HG03460 (cell line): ENCODE measurements at regions not wholly inside any gene's neighbourhood (a gene's known extent, or its start where the extent isn't known, plus 50 kb on each side); places are given as distances from the start of the nearest gene placed in this dataset.

Experiments used
- ATAC-seq: cut with Tn5 transposase; IDR thresholded peaks from one replicate; pipeline ENCODE4 v1.9.1; 2021; ENCODE audit not compliant: unreplicated experiment

DNA sequence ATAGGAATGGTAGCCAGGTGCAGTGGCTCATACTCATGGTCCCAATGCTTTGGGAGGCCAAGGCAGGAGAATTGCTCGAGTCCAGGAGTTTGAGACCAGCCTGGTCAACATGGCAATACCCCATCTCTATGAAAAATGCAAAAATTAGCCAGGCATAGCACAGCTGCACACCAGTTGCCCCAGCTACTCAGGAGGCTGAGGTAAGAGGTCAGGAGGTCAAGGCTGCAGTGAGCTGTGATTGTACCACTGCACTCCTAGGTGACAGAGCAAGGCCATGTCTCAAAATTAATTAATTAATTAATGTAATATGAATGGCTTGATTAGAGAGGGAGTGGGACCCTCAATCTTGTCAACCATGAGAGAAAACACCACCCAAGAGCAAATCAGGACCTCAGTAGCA is 198.7 kb upstream of the DUSP10 start:
- no peak for ATAC-seq

DNA sequence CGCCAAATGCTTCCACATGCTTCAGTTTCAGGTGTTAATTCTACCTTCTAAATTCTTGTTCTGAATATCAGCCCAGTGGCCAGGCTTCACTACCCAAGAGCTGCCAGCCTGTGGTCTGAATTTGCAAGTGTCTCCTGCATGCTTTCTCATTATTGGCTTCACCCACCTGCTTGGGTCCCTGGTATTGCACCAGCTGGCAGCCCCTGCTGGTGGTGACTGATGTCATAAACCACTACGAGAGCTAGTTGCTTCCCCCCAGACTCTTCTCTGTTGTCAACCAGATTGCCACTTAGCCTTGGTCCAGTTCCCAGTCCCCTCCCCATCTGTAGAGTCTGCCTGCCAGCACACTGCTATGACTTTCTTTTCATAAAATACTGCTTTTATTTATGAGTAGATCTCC is 197.7 kb upstream of the DUSP10 start:
- ATAC-seq = peak; percentile 84

DNA sequence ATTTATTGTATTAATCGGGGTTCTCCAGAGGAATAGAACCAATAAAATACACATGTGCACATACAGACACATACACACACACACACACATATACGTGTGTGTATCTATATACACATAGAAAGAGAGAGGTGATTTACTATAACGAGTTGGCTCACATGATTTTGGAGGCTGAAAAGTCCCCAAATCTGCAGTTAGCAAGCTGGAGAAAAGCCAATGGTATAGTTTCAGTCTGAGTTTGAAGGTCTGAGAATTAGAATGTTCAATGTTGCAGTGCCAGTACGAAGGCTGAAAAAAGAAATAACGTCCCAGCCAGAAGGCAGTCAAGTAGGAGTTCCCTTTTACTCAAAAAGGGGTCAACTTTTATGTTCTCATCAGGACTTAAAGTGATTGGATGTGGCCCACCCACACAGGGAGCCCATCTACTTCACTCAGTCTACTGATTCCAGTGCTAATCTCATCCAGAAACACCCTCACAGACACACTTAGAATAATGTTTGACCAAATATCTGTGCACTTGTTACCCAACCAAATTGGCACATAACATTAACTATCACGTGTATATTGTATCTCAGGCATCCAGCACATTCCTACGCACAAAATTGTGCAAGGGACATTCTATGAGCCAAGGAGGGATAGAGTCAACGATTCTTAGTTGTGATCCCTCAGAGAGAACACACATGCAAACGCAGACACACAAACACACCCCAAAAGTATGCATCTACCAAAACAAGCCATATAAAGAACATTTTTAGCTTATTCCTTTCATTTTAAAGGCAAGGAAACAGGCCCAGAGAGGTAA is 195.5 kb upstream of the DUSP10 start:
- ATAC-seq = peak; percentile 38

DNA sequence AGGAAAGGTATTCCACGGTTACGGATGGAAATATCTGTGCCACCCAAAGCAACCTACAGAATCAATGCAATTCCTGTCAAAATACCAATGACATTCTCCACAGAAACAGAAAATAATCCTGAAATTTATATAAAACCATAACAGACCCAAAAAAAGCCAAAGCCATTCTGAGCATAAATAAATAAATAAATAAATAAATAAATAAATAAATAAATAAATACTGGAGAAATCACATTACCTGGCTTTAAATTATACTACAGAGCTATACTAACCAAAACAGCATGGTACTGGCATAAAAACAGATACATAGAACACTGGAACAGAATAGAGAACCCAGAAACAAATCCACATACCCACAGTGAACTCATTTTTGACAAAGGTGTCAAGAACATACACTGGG is 191.9 kb upstream of the DUSP10 start:
- ATAC-seq = no peak

DNA sequence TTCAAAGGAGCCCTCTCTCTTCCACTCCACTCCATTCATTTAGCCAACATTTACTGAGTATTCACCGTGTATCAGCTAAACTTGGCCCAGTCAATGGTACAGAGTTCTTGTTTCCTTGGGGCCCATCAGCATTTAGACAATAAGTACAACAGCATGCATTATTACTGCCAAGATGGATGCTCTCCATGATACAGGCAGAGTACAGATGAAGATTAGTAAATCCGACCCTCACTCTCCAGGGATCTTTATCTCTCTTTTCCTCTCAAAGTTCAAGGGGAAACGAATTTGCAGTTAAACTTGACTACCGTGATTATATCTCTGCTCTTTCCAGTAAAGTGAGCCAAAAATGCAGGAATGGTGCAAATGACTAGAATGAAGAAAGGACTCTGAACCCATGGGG is 184.6 kb upstream of the DUSP10 start:
- ATAC-seq = no peak

DNA sequence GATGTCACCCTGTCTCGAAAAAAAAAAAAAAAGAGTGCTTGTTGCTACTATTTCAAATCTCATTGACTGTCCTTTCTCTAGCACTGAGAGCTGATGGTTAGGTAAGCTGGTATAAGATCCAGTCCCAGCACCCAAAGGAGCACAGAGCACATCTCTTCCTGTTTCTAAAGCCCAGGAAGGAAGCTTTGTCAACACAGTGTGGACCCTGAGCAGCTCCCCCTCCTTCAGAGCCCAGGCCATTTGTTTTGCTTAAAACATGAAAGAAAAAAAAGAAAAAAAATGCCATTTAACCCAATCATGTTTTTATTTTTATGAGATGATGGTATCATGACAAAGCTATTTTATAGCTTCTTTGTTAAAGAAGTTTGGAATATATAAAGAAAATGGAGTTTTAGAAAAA is 184.1 kb upstream of the DUSP10 start:
- no peak for ATAC-seq

DNA sequence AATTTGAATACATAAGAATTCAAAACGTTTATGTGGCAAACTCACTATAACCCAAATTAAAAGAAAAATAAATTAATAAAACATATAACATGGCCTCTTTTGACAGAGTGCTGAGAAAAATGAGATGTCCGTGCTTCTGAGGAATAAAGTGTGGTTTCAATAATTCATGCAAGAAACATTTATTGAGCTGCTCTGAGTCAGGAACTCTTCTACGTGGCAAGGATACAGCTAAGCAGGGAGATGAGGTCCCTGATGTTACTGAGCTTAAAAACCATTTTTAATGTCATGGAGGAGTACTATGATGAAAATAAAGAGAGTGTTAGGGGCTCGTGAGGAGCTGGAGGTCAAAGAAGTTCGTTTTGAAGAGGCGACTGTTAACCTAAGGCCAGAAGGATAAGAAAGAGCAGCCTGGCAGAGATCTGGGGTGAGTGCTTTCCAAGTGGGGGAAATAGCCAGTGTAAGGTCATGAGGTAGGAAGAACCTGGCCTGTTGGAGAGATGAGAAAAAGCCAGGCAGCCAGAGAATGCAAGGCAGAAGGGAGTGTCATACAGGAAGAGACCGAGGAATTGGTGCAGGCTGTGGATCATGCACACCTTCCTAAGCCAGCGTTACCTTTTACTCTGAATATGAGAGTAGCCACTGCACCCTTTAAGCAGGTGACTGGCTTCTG is 182.2 kb upstream of the DUSP10 start:
- no peak for ATAC-seq

DNA sequence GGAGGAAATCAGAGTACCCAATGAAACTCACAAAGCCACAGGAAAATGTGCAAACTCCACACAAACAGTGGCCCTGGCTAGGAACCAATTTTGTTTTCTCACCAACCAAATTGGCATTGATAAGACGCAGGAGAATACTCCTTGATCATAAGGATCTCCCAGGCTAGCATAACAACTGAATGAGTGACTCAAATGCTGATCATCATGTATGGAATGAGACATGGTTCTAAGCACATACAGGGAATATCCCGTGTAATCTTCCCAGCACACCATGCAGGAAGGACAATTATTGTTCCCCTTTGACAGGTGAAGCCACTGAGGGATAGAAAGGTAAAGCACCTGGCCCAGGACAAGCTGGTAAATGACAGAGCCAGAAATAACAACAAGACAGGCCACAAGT is 180.0 kb upstream of the DUSP10 start:
- ATAC-seq = no peak

DNA sequence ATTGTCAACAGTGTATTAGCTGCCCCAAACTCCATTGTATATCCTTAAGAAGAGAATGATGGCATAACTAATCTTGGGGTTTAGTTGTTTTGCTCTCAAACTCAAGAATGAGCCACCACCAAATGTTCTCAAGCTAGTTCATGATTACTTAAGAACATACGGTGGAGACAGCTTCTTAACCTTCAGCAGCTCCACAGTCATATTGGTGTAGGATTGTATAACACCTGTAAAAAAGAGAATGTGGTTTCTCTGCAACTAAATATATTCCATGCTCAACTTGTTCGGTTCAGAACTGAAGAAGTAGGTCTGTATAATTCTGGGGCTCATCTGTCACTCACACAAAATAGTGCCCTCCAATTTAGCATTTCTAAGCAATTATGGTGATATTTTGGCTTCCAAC is 177.9 kb upstream of the DUSP10 start:
- ATAC-seq = no peak

DNA sequence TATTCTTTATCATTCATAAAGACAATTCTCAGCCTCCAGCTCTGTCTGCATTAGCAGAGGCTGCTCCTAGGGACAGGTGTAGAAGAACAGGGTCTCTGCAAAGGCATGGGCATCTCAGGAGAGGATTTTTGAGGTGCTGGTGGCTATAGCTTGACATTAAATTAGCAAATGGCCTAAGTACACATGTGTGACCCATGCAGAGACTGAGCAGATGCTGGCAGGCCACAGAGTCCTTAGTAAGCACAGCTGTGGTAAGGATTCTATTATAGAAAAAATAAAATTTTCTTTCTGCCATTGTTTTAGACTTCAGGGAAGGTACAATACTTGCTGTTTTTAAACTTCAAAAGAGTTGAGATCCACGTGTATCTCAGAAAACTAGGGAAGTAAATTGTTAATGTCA is 177.5 kb upstream of the DUSP10 start:
- ATAC-seq = no peak

DNA sequence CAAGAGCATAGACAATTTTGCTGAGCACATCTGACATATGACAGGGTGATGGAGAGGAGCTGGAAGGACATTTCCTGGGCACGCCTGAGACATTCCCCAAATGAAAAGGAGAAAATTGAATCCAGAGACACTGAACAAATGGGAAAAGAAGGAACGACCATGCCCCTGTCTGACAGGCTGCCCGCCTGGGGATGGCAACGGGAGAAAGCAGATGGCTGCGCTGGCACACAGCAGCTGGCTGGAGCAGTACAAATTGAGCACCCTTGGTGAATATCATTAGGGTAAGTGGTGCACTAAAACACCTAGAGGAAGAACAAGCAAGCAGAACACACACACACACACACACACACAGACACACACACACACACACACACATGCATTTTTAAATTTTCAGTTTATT is 174.3 kb upstream of the DUSP10 start:
- ATAC-seq = no peak

DNA sequence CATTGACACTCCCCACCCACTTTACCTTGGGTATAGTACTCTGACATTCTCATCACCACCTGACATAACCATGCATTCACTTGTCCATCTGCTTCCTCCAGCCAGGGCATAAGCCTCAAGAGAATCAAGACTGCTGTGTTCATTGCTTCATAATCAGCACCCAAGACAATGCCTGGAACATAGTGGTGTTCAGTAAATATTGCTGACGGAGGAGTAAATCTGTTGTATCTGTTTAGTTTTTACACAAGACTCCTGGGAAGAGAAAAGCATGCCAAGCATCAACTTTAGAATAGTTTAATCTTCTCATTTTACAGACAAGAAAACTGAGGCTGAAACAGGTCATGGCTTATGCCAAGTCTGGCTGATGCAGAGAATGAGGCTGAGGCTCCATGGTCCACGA is 173.9 kb upstream of the DUSP10 start:
- ATAC-seq = no peak

DNA sequence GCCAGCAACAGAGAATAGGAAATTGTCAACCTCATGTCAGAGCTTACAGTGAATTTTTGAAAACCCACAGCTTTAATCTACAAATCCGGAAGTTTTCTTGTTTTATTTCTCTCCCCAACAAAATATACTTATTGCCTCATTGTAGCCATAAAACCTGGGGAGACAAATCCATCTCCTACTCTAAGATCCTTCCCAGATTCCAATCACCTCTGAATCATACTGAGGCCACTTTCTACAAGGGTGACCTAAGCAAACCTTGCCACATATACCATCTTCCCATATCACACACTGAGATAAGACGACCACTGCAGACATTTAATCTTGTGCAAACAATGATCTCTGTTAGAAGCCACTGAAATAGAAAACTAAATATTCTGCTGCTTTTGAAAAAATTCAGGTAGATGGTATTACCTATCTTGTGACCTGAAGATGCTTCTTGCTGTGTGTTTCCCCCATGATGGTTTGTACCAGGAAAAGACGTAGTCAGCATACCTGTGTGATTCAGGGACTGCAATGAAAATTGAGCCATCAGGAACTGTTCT is 171.5 kb upstream of the DUSP10 start:
- no peak for ATAC-seq

DNA sequence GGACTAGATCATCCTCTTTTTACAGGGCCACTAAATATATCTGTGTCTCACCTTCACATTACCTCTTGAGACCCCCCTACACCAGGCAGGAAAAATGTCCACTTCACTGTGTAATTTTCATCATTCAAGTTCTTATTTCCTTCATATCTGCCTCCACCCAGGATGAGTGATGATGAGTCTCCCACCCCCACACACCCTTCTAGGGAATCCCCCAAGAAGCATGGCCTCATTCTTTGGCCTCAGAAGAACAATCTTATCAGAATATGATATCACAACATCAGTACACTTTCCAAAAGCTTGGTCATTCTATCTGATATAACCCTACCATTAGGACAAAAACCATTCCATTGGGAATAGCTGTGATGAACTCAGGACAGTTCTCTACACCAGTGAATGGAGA is 170.3 kb upstream of the DUSP10 start:
- no peak for ATAC-seq

DNA sequence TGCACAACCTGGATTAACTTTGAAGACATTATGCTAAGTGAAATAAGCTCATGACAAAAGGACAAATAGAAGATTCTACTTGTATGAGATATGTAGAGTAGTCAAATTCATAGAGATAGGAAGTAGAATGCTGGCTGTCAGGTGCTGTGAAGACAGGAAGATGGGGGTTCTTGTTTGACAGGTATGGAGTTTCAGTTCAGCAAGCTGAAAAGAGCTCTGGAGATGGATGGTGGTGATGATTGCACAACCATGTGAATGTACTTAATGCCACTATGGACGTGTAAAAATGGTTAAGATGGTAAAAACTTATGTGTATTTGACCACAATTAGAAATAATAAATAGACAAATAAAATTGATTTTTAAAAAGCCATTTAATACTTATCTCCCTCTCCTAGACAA is 169.8 kb upstream of the DUSP10 start:
- ATAC-seq = peak; percentile 72

DNA sequence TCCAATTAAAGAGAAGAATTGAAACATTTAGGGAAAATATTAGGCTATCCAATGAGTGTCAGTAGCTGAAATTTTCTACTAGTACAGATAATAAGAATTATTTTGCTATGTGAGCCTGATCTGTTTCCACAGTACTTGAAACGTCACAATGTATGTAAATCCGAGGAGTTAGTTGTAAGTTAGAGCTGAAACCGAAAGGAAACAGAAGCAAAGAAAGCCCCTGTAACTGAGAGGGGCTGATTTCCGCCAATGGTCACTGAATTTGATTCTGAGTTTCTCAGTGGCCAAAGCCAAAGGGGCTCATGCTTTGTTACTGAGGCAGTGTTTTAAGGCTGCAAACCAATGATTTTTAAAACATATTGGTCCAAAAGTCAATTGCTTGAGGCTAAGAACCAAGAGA is 168.3 kb upstream of the DUSP10 start:
- ATAC-seq = no peak

DNA sequence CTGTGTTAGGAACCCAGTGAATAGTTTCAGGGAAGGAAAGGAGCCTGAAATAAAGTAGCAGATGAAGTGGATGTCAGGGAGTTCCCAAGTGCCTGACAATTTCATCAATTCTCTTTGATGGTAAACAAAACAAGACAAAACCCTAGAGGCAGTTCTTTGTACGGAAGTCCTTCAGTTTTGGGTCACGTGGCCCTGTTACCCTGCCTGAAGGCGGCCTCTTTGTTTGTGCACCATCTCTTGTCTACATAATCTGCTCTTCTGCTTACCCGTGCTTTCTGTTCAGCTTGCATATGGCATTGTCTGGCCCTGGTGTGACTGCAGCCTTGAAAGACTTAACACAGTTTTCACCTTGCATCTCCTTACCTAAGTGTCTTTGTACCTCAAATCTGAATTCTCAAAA is 166.7 kb upstream of the DUSP10 start:
- no peak for ATAC-seq

DNA sequence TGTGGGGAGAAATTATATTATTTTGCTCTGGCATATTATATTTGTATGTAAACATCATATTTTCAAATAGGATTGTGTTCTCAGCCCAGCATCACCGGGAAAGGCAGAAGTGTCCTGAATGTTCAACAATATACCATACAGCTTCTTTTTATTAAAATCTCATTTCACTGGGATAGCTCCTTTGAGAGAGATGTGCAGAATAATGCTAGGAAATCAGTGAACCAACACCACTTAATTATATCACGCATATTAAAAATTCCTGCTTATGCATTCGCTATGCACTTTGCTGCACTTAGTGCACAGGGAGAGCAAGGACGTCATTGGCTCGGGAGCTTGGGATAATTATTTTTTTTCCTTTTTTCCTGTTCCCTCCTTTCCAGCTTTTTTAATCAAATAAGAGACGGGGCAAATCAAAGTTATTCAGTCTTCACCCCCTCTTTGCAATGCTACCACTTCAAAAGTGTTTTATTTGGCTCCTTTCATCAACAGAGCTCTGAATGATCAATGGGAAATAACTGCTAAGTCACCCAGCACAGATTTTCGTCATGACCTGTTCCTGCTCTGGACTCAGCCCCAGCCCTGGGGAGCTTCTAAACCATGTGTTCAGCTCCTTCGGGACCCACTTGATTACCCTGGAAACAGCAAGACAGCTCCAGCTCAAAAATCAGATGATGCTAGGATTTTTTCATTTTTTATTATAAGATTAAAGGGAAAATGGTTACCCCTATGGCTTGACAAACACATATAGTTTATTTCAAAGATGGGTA is 165.5 kb upstream of the DUSP10 start:
- ATAC-seq = no peak

DNA sequence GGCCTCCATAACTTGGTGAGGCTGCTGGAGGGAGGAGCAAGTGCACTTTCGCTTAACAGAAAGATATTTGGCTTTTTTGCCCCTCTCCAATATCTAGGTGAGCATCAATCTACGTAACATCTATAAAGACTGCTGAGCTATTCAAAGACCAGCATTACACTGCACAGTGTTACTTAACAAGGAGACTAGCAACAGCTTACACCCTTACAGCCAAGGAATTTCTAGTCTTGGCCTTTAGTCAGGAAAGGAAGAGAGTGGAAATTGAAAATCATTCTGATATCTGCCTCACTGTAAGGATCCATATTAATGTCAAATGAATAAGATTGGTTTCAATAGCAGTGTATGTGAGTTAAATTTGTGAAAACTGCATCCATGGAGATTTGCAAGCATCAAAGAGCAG is 163.9 kb upstream of the DUSP10 start:
- no peak for ATAC-seq

DNA sequence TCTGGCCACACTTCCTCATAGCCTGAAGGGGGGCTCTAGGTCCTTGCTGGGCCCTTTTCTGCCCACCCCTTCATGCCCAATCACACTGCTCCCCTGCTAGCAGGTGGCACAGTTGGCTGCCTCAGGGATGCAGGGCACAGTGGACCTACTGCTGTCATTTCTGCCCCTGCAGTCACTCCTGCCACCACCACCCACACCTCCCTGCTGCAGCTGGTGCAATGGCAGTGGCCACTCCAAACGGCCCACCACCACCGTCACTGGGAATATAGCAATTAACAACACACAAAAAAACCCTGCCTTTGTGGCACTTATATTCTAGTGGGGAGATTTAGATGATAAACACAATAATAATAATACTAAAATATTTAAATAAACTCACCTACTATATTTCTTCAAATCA is 162.4 kb upstream of the DUSP10 start:
- no peak for ATAC-seq

DNA sequence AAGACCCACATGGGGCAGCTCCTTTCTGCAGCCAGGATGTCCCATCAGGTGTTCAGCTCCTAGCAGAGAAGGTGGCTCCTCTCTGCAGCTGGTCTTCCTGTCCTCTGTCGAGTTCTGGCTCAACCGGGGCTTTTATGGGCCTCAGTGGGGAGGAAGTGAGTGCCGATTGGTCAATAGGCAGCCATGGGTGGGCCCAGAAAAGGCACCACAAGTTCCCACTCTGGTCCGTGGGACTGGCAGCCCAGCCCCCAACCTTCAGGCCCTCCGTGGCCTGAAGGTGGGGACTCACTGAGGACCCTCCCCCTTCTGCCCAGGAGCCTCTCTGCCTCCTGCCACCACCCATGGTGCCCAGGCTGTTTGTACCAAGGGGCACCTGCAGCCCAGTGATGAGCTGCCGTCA is 161.7 kb upstream of the DUSP10 start:
- no peak for ATAC-seq

DNA sequence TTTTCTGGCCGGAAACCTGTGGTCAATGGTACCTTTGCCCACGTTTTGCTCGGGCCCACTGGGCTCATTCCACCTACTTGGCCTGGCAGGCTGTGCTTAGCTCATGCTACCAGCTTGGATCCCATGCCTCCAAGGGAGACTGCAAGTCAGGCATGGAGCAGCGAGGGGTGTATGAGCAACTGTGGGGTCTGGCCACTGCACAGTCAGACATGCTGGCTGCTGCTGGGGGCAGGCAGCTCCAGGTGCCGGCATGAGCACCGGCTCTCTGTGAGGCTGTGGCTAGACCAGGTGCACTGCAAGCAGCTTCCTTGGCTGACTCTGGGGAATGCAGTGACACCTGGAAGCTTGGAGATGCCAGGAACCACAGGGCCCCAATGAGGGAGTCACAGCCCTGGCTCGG is 161.1 kb upstream of the DUSP10 start:
- ATAC-seq = no peak
